ENCODE measurements at regions not wholly inside any gene's neighbourhood (a gene's known extent, or its start where the extent isn't known, plus 50 kb on each side); places are given as distances from the start of the nearest gene placed in this dataset.

- TF ChIP-seq CTCF (IDR thresholded peaks at IDR 0.05; ENCODE audit: low read length) (no peak), EZH2 (IDR thresholded peaks at IDR 0.05; ENCODE audit: borderline replicate concordance, low read length) (no peak)
These were observed 1892.1 kb downstream of the MAT2B start for GRCh38 chr5:165397516-165397915.
